ENCODE measurements at regions not wholly inside any gene's neighbourhood (a gene's known extent, or its start where the extent isn't known, plus 50 kb on each side); places are given as distances from the start of the nearest gene placed in this dataset.

DNA sequence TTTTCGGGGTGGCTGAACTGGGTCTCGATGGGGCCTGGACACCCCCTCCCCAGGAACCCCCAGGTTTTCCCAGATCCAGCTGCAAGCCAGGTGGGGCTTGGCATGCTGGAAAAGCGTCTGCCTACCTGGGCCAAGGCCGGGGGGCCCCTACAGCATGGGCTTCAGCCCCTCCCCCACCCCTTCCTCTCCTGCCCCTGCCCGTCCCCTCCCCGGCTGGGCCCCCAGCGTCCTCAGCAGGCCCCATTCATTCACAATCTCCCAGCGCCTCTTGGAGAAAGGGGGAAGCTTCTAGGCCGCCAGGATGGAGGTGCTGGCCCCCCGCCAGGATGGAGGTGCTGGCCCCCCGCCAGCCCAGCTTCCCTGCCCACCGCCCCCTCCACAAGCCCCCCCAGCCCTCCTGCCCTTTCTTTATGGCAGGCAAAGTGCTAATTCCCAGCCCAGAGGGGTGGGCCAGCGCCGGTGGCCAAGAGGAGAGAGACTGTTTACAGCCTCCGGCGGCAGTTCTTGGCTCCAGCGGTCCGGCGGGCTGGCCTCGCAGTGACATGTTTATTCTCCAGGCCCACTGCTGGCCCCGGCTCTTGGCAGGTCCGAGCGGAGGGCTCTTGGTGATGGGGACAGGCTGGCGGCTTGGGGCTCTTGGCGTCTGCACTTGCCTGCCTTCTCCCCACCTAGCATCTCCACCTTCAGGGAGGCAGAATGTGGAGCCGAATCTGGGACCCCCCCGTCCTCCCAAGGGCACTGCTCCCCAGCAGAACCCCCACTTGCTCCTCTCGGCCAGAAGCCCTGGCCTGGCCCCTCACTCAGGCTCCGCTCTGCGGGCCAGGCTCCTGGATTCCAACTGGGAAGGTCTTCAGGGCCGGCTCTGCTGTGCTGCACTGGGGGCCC lies 94.4 kb upstream of the CIBAR2 start (continued):
- TF ChIP-seq, protein P1, sequence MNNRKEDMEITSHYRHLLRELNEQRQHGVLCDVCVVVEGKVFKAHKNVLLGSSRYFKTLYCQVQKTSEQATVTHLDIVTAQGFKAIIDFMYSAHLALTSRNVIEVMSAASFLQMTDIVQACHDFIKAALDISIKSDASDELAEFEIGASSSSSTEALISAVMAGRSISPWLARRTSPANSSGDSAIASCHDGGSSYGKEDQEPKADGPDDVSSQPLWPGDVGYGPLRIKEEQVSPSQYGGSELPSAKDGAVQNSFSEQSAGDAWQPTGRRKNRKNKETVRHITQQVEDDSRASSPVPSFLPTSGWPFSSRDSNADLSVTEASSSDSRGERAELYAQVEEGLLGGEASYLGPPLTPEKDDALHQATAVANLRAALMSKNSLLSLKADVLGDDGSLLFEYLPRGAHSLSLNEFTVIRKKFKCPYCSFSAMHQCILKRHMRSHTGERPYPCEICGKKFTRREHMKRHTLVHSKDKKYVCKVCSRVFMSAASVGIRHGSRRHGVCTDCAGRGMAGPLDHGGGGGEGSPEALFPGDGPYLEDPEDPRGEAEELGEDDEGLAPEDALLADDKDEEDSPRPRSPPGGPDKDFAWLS (CRISPR knock-in tag; IDR thresholded peaks at IDR 0.05; ENCODE audit: borderline replicate concordance) = no peak
- TF ChIP-seq REST (IDR thresholded peaks at IDR 0.05; ENCODE audit: borderline replicate concordance in 1 of 2, low read depth in 1 of 2, low read length in 2 of 2) (no peak), CBX2 (IDR thresholded peaks at IDR 0.05; ENCODE audit: low read depth, low read length) (no peak), CBX2 (CRISPR knock-in tag; IDR thresholded peaks at IDR 0.05; ENCODE audit: low read depth) (no peak), LCORL (IDR thresholded peaks at IDR 0.05) (no peak), LCORL (CRISPR knock-in tag; IDR thresholded peaks at IDR 0.05) (peak; percentile 17; the same call in 1 of the 2 replicates), ZNF775 (CRISPR knock-in tag; IDR thresholded peaks at IDR 0.05; ENCODE audit: borderline replicate concordance) (no peak), SUZ12 (IDR thresholded peaks at IDR 0.05; ENCODE audit: low read depth, low read length) (no peak), FOSL2 (CRISPR knock-in tag; IDR thresholded peaks at IDR 0.05) (no peak), ZBTB37 (CRISPR knock-in tag; IDR thresholded peaks at IDR 0.05) (no peak), ZNF530 (CRISPR knock-in tag; IDR thresholded peaks at IDR 0.05; ENCODE audit: low read depth) (no peak), ZNF281 (CRISPR knock-in tag; IDR thresholded peaks at IDR 0.05; ENCODE audit: borderline replicate concordance) (peak; percentile 27; the same call in 1 of the 2 replicates), GFI1 (CRISPR knock-in tag; IDR thresholded peaks at IDR 0.05; ENCODE audit: borderline replicate concordance) (no peak), BHLHE40 (IDR thresholded peaks at IDR 0.05; ENCODE audit: low read length) (no peak), GTF2F1 (IDR thresholded peaks at IDR 0.05; ENCODE audit: low read length) (no peak), ZNF878 (CRISPR knock-in tag; IDR thresholded peaks at IDR 0.05) (no peak), HNRNPL (IDR thresholded peaks at IDR 0.05; ENCODE audit: low read depth, low read length) (no peak), RXRB (CRISPR knock-in tag; IDR thresholded peaks at IDR 0.05; ENCODE audit: borderline replicate concordance) (no peak), NAIF1 (CRISPR knock-in tag; IDR thresholded peaks at IDR 0.05; ENCODE audit: borderline replicate concordance) (no peak), RBM22 (optimal IDR thresholded peaks at IDR 0.05; ENCODE audit: low read length) (no peak), SIX4 (CRISPR knock-in tag; IDR thresholded peaks at IDR 0.05) (no peak)
